Fibroblast of lung (primary cell): ENCODE measurements at regions not wholly inside any gene's neighbourhood (a gene's known extent, or its start where the extent isn't known, plus 50 kb on each side); places are given as distances from the start of the nearest gene placed in this dataset.

Source experiments
- DNase-seq, 2 donors: peaks; one replicate each; pipeline versions ENCODE4 v3.0.0 to v3.0.0-alpha.2; 2010; ENCODE audit warnings: low read depth in 2 of 2
- H2AFZ ChIP-seq: 2 replicates; pipeline ENCODE4 v1.5.1; 2012; ENCODE audit warnings: low read length, control low read depth, inconsistent platforms
- H3K27ac ChIP-seq: 2 replicates; pipeline ENCODE4 v1.5.1; 2011; ENCODE audit warnings: low read length, control low read depth; ENCODE audit not compliant: insufficient read depth
- H3K27me3 ChIP-seq: 2 replicates; pipeline ENCODE4 v1.5.1; 2011; ENCODE audit warnings: mild to moderate bottlenecking, low read length; ENCODE audit not compliant: control insufficient read depth, insufficient read depth
- H3K36me3 ChIP-seq: 2 replicates; pipeline ENCODE4 v1.5.1; 2011; ENCODE audit warnings: low read length; ENCODE audit not compliant: control insufficient read depth, insufficient read depth
- H3K4me1 ChIP-seq: 2 replicates; pipeline ENCODE4 v1.5.1; 2011; ENCODE audit warnings: low read length; ENCODE audit not compliant: control insufficient read depth, insufficient read depth; ENCODE audit errors: extremely low read depth
- H3K4me2 ChIP-seq: 2 replicates; pipeline ENCODE4 v1.5.1; 2011; ENCODE audit warnings: low read length, control low read depth; ENCODE audit not compliant: insufficient read depth; ENCODE audit errors: extremely low read depth
- H3K4me3 ChIP-seq, 4 experiments: fragments of 200-600 bp in 1 of 4; sonication (generic) in 1 of 4; replicated peaks in 1 of 4; 2 replicates each; pipeline ENCODE4 v1.5.1; 2011 to 2016; ENCODE audit warnings: low read length in 4 of 4, low read depth in 3 of 4, mild to moderate bottlenecking in 3 of 4, control low read depth in 2 of 4, inconsistent platforms in 1 of 4, mixed read lengths in 1 of 4; ENCODE audit not compliant: insufficient read depth in 1 of 4; ENCODE audit errors: control extremely low read depth in 1 of 4
- H3K79me2 ChIP-seq: 2 replicates; pipeline ENCODE4 v1.5.1; 2012; ENCODE audit warnings: mild to moderate bottlenecking, low read length, inconsistent platforms; ENCODE audit not compliant: control insufficient read depth, insufficient read depth
- H3K9ac ChIP-seq: 2 replicates; pipeline ENCODE4 v1.5.1; 2011; ENCODE audit warnings: mild to moderate bottlenecking, low read length, control low read depth; ENCODE audit not compliant: insufficient read depth
- H3K9me3 ChIP-seq: 2 replicates; pipeline ENCODE4 v1.5.1; 2012; ENCODE audit warnings: low read depth, low read length; ENCODE audit not compliant: control insufficient read depth, insufficient read depth
- H4K20me1 ChIP-seq: 2 replicates; pipeline ENCODE4 v1.5.1; 2011; ENCODE audit warnings: low read length; ENCODE audit not compliant: control insufficient read depth, insufficient read depth; ENCODE audit errors: extremely low read depth
- CTCF ChIP-seq, 2 donors: IDR thresholded peaks in 1 of 2; conservative IDR thresholded peaks in 1 of 2; 1 replicate in 1 of 2; 2 replicates in 1 of 2; pipeline ENCODE4 v1.5.1; 2011 to 2012; ENCODE audit warnings: low read length in 2 of 2, control low read depth in 1 of 2, inconsistent platforms in 1 of 2, low read depth in 1 of 2, mild to moderate bottlenecking in 1 of 2
- EZH2 ChIP-seq: IDR thresholded peaks from 2 replicates; pipeline ENCODE4 v1.5.1; 2012; ENCODE audit warnings: low read length, control low read depth, mild to moderate bottlenecking; ENCODE audit errors: missing control alignments

GRCh38 chr5:153347611-153348010 is 142.9 kb upstream of the GRIA1 start:
- H3K79me2 ChIP-seq, result no peaks in the 10 kb centered on the region
- no peak overlapping the region for H3K9ac ChIP-seq
- H2AFZ ChIP-seq, result no peak overlapping the region
- no peaks in the 10 kb centered on the region for H4K20me1 ChIP-seq
- H3K4me2 ChIP-seq, result no peak overlapping the region
- no peaks in the 10 kb centered on the region for H3K4me1 ChIP-seq
- no peaks in the 10 kb centered on the region for H3K27me3 ChIP-seq
- TF ChIP-seq EZH2 (no peak), CTCF (conservative IDR thresholded peaks at IDR 0.05 in 1 of 2, IDR thresholded peaks at IDR 0.05 in 1 of 2; ENCODE audit: low read depth in 1 of 2, low read length in 2 of 2) (no peak)
- no peak overlapping the region for H3K4me3 ChIP-seq
- H3K27ac ChIP-seq, result no peak overlapping the region
- no peaks in the 10 kb centered on the region for H3K9me3 ChIP-seq
- DNase-seq, result peak in 1 of 2 donors; percentile 19
- no peaks in the 10 kb centered on the region for H3K36me3 ChIP-seq

GRCh38 chr5:153350175-153350883 is 140.1 kb upstream of the GRIA1 start:
- Histone ChIP-seq H3K36me3 (no peaks in the 10 kb centered on the region), H3K27ac (no peak overlapping the region), H3K79me2 (no peaks in the 10 kb centered on the region), H4K20me1 (no peaks in the 10 kb centered on the region), H3K4me2 (no peak overlapping the region), H3K4me3 (no peak overlapping the region), H3K27me3 (no peaks in the 10 kb centered on the region), H3K9ac (no peak overlapping the region), H3K4me1 (no peaks in the 10 kb centered on the region), H3K9me3 (no peaks in the 10 kb centered on the region), H2AFZ (no peak overlapping the region)
- no peak for DNase-seq
- TF ChIP-seq EZH2 (no peak), CTCF (conservative IDR thresholded peaks at IDR 0.05 in 1 of 2, IDR thresholded peaks at IDR 0.05 in 1 of 2; ENCODE audit: low read depth in 1 of 2, low read length in 2 of 2) (no peak)

GRCh38 chr5:153352685-153353219 is 137.7 kb upstream of the GRIA1 start:
- no peak overlapping the region for H2AFZ ChIP-seq

More at GRCh38 chr5:153352685-153353219, 137.7 kb upstream of the GRIA1 start:
- H4K20me1 ChIP-seq, result no peaks in the 10 kb centered on the region
- no peaks in the 10 kb centered on the region for H3K9me3 ChIP-seq
- H3K27me3 ChIP-seq, result no peaks in the 10 kb centered on the region
- H3K4me2 ChIP-seq, result no peak overlapping the region
- no peak overlapping the region for H3K27ac ChIP-seq
- no peak for TF ChIP-seq CTCF (conservative IDR thresholded peaks at IDR 0.05 in 1 of 2, IDR thresholded peaks at IDR 0.05 in 1 of 2; ENCODE audit: low read depth in 1 of 2, low read length in 2 of 2)
- TF ChIP-seq EZH2, result no peak
- H3K79me2 ChIP-seq, result no peaks in the 10 kb centered on the region
- peak in 1 of 2 donors; percentile 46 for DNase-seq
- H3K4me3 ChIP-seq, result no peak overlapping the region
- no peaks in the 10 kb centered on the region for H3K4me1 ChIP-seq
- H3K36me3 ChIP-seq, result no peaks in the 10 kb centered on the region
- no peak overlapping the region for H3K9ac ChIP-seq
